CD4-positive, alpha-beta T cell (primary cell): ENCODE measurements at regions not wholly inside any gene's neighbourhood (a gene's known extent, or its start where the extent isn't known, plus 50 kb on each side); places are given as distances from the start of the nearest gene placed in this dataset.

ENCODE experiments used
- ATAC-seq: fragments of 200-7000 bp; cut with Tn5 transposase; one replicate; pipeline ENCODE4 v1.10.0; 2022; ENCODE audit warnings: mild to moderate bottlenecking; ENCODE audit not compliant: poor library complexity
- CTCF ChIA-PET: fragments of 350-600 bp; sonication (Branson Sonifier 250); formaldehyde crosslinking; loops from one replicate; lab custom pipeline; 2021; ENCODE audit warnings: antibody characterized with exemption, inconsistent platforms; lab: Charles Lee
- POLR2A ChIA-PET: fragments of 350-600 bp; sonication (Branson Sonifier 250); formaldehyde crosslinking; loops from one replicate; lab custom pipeline; 2021; ENCODE audit warnings: antibody characterized with exemption, inconsistent platforms; lab: Charles Lee
- DNase-seq, 14 experiments: peaks; one replicate each; pipeline ENCODE4 v3.0.0-alpha.2; 2013 to 2020; ENCODE audit warnings: mixed read lengths in 2 of 14
- H3K27ac ChIP-seq, 2 donors: one replicate each; pipeline versions ENCODE4 v1.5.1 to v1.7.0; 2013; ENCODE audit warnings: low read length in 2 of 2, low read depth in 1 of 2, mild to moderate bottlenecking in 1 of 2
- H3K27me3 ChIP-seq, 2 experiments: 1 replicate in 1 of 2; 2 replicates in 1 of 2; pipeline versions ENCODE4 v1.6.1 to v1.7.0; 2013; ENCODE audit warnings: low read length in 2 of 2, control low read depth in 1 of 2, mild to moderate bottlenecking in 1 of 2, moderate library complexity in 1 of 2; ENCODE audit not compliant: insufficient read depth in 2 of 2, control insufficient read depth in 1 of 2
- H3K36me3 ChIP-seq: one replicate; pipeline ENCODE4 v1.6.1; 2013; ENCODE audit warnings: low read length, control low read depth; ENCODE audit not compliant: insufficient read depth
- H3K4me1 ChIP-seq: one replicate; pipeline ENCODE4 v1.6.1; 2013; ENCODE audit warnings: low read length, control low read depth; ENCODE audit not compliant: insufficient read depth
- H3K4me3 ChIP-seq: one replicate; pipeline ENCODE4 v1.5.1; 2013; ENCODE audit warnings: mild to moderate bottlenecking, low read length, moderate library complexity
- H3K9me3 ChIP-seq, 2 experiments: 1 replicate in 1 of 2; 2 replicates in 1 of 2; pipeline versions ENCODE4 v1.6.1 to v1.7.0; 2013; ENCODE audit warnings: low read length in 2 of 2, mild to moderate bottlenecking in 2 of 2, control low read depth in 1 of 2, moderate library complexity in 1 of 2; ENCODE audit not compliant: control insufficient read depth in 1 of 2, insufficient read depth in 1 of 2
- H3K27ac Mint-ChIP-seq: one replicate; pipeline ENCODE4 v1.8.0; 2020; ENCODE audit warnings: mixed read lengths
- H3K27me3 Mint-ChIP-seq: one replicate; pipeline ENCODE4 v1.8.0; 2021; ENCODE audit warnings: mixed read lengths
- H3K36me3 Mint-ChIP-seq: one replicate; pipeline ENCODE4 v1.8.0; 2021; ENCODE audit warnings: low read depth, mixed read lengths
- H3K4me1 Mint-ChIP-seq: one replicate; pipeline ENCODE4 v1.8.0; 2021; ENCODE audit warnings: low read depth, mixed read lengths
- H3K4me3 Mint-ChIP-seq: one replicate; pipeline ENCODE4 v1.8.0; 2020; ENCODE audit warnings: mild to moderate bottlenecking, mixed read lengths
- H3K9me3 Mint-ChIP-seq: one replicate; pipeline ENCODE4 v1.8.0; 2020; ENCODE audit warnings: mixed read lengths
- CTCF ChIP-seq: fragments of 200-600 bp; IDR thresholded peaks from one replicate; pipeline ENCODE4 v1.8.0; 2022; ENCODE audit warnings: antibody characterized with exemption, mild to moderate bottlenecking
- intact Hi-C, 2 experiments: fragments of 100-400 bp; cut with DNase I in 1 of 2; cut with micrococcal nuclease in 1 of 2; formaldehyde crosslinking; loops; one replicate each; pipeline versions ENCODE4 v1.15.1 to v1.9.0; 2023 to 2025; cut with DNase I, micrococcal nuclease

DNA sequence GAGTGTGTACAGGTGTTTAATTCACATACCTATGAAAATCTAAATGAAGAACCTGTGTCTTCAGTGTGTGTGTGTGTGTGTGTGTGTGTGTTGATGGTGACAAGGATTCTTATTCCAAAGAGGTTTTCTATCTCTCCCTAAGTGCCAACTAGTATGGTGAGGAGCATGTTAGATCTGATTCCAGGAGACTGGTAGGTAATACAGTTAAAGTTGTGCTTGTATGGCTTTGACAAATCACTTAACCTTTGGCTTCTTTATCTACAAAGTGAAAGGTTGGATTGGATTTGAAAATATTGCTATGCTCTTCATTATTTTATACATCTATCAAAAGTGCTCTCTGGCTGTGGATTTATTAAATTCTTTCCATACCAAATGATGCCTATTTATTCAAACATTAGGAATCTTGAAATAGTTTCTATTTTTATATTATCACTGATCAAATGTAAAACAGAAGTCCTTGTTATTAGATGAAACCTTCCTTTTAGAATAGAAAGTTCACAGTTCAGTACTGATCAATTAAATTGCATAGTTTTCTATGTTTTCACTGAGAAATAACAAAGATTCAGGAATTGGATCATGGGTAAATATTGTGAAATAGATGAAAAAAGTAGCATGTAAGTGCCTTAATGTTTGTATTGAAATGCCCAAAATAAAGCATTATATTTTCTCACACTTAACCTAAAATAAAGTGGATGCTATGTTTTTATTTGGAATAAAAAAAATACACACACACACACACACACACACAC is 84.4 kb upstream of the MLIP start:
- no peak for ATAC-seq
- Histone ChIP-seq H3K27me3 (no peaks in the 10 kb centered on the region), H3K4me1 (no peaks in the 10 kb centered on the region), H3K27ac (no peak overlapping the region), H3K9me3 (no peaks in the 10 kb centered on the region), H3K36me3 (no peaks in the 10 kb centered on the region), H3K4me3 (no peak overlapping the region)
- TF ChIP-seq CTCF, result no peak
- Mint-ChIP-seq H3K4me1 (no peaks in the 10 kb centered on the region), H3K27me3 (no peaks in the 10 kb centered on the region), H3K9me3 (no peaks in the 10 kb centered on the region), H3K4me3 (no peak overlapping the region), H3K36me3 (no peaks in the 10 kb centered on the region), H3K27ac (no peak overlapping the region)
- intact Hi-C loops, result no loop called here
- no peak for DNase-seq
- CTCF ChIA-PET, result no interaction called here
- POLR2A ChIA-PET, result no interaction called here

DNA sequence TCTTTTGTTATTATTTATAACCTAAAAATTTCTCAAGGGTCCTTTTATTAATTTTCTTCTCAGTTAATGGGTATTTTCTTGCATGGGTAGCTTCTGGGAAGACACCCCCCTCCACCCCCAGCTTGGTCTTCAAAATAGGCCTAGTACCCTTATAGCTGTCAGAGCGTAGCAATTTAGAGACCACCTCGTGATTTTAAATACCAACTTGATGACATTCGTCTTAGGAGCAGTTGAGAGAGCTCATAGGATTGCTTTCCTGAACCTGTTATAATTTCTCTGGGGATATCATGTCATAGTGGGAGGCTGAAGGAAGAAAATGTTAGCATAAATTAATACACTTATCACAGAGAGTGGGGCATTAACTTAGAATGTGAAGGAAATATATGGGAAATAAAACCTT is 83.1 kb upstream of the MLIP start:
- Histone ChIP-seq H3K9me3 (no peaks in the 10 kb centered on the region), H3K4me1 (no peaks in the 10 kb centered on the region), H3K27ac (no peak overlapping the region), H3K27me3 (no peaks in the 10 kb centered on the region), H3K4me3 (no peak overlapping the region), H3K36me3 (no peaks in the 10 kb centered on the region)
- TF ChIP-seq CTCF, result no peak
- Mint-ChIP-seq H3K9me3 (no peaks in the 10 kb centered on the region), H3K27me3 (no peaks in the 10 kb centered on the region), H3K36me3 (no peaks in the 10 kb centered on the region), H3K4me3 (no peak overlapping the region), H3K4me1 (no peaks in the 10 kb centered on the region), H3K27ac (no peak overlapping the region)
- DNase-seq (no peak), ATAC-seq (no peak)
- intact Hi-C loops, result no loop called here
- ChIA-PET POLR2A (no interaction called here), CTCF (no interaction called here)

- Histone ChIP-seq H3K9me3 (no peaks in the 10 kb centered on the region), H3K27me3 (no peaks in the 10 kb centered on the region), H3K36me3 (no peaks in the 10 kb centered on the region), H3K4me3 (no peak overlapping the region), H3K27ac (no peak overlapping the region), H3K4me1 (no peaks in the 10 kb centered on the region)
- Mint-ChIP-seq H3K4me1 (no peaks in the 10 kb centered on the region), H3K4me3 (no peak overlapping the region), H3K36me3 (no peaks in the 10 kb centered on the region), H3K27ac (no peak overlapping the region), H3K27me3 (no peaks in the 10 kb centered on the region), H3K9me3 (no peaks in the 10 kb centered on the region)
- POLR2A ChIA-PET, result no interaction called here
- no peak for TF ChIP-seq CTCF
- intact Hi-C loops, result no loop called here
- ATAC-seq (no peak), DNase-seq (no peak)
- CTCF ChIA-PET, result no interaction called here
Measured at GRCh38 chr6:54029187-54029586, 82.1 kb upstream of the MLIP start.
